ENCODE measurements at regions not wholly inside any gene's neighbourhood (a gene's known extent, or its start where the extent isn't known, plus 50 kb on each side); places are given as distances from the start of the nearest gene placed in this dataset.

- H3K9me3 ChIP-seq (ENCODE audit: control insufficient read depth, insufficient read depth, low read length), result no peaks in the 10 kb centered on the region
- no peak overlapping the region for H3K4me3 ChIP-seq (ENCODE audit: low read length)
- no peak overlapping the region for H3K27ac ChIP-seq (ENCODE audit: low read depth, low read length)
- no peak overlapping the region for H3K4me2 ChIP-seq (ENCODE audit: low read length)
- no peaks in the 10 kb centered on the region for H3F3A ChIP-seq (ENCODE audit: control insufficient read depth, insufficient read depth)
- H3K9me2 ChIP-seq (replicated peaks; ENCODE audit: control insufficient read depth, low read length), result no peaks in the 10 kb centered on the region
- no peaks in the 10 kb centered on the region for H4K20me1 ChIP-seq (ENCODE audit: control insufficient read depth, insufficient read depth, low read depth, low read length)
- no peaks in the 10 kb centered on the region for H3K27me3 ChIP-seq (ENCODE audit: control insufficient read depth, low read length)
- TF ChIP-seq EZH2phosphoT487 (IDR thresholded peaks at IDR 0.05; ENCODE audit: borderline replicate concordance, low read length), result no peak
- TF ChIP-seq CTCF (IDR thresholded peaks at IDR 0.05; ENCODE audit: low read depth, low read length, poor library complexity, severe bottlenecking), result no peak
- H3K79me2 ChIP-seq (ENCODE audit: control insufficient read depth, low read length), result no peaks in the 10 kb centered on the region
- H3K36me3 ChIP-seq (ENCODE audit: control insufficient read depth, low read length), result no peaks in the 10 kb centered on the region
- H3K4me1 ChIP-seq (ENCODE audit: control insufficient read depth, low read length), result no peaks in the 10 kb centered on the region
Measured at GRCh38 chr11:29756871-29757270, 260.0 kb downstream of the KCNA4 start.

- H3K27ac ChIP-seq (ENCODE audit: low read depth, low read length), result no peak overlapping the region
- H3K4me1 ChIP-seq (ENCODE audit: control insufficient read depth, low read length), result no peaks in the 10 kb centered on the region
- H3K9me3 ChIP-seq (ENCODE audit: control insufficient read depth, insufficient read depth, low read length), result no peaks in the 10 kb centered on the region
Measured at GRCh38 chr11:29755474-29755873, 261.4 kb downstream of the KCNA4 start.

GRCh38 chr11:29751618-29752017, 265.2 kb downstream of the KCNA4 start:
- H3K79me2 ChIP-seq (ENCODE audit: control insufficient read depth, low read length), result no peaks in the 10 kb centered on the region
- no peak overlapping the region for H3K4me3 ChIP-seq (ENCODE audit: low read length)
- H3K4me1 ChIP-seq (ENCODE audit: control insufficient read depth, low read length), result no peaks in the 10 kb centered on the region
- no peaks in the 10 kb centered on the region for H3K27me3 ChIP-seq (ENCODE audit: control insufficient read depth, low read length)
- H3K36me3 ChIP-seq (ENCODE audit: control insufficient read depth, low read length), result no peaks in the 10 kb centered on the region
- H3K9me2 ChIP-seq (replicated peaks; ENCODE audit: control insufficient read depth, low read length), result no peaks in the 10 kb centered on the region
- TF ChIP-seq CTCF (IDR thresholded peaks at IDR 0.05; ENCODE audit: low read depth, low read length, poor library complexity, severe bottlenecking) (no peak), EZH2phosphoT487 (IDR thresholded peaks at IDR 0.05; ENCODE audit: borderline replicate concordance, low read length) (no peak)
- no peaks in the 10 kb centered on the region for H3K9me3 ChIP-seq (ENCODE audit: control insufficient read depth, insufficient read depth, low read length)
- H3K4me2 ChIP-seq (ENCODE audit: low read length), result no peak overlapping the region
- H3K27ac ChIP-seq (ENCODE audit: low read depth, low read length), result no peak overlapping the region
- H3F3A ChIP-seq (ENCODE audit: control insufficient read depth, insufficient read depth), result no peaks in the 10 kb centered on the region
- no peaks in the 10 kb centered on the region for H4K20me1 ChIP-seq (ENCODE audit: control insufficient read depth, insufficient read depth, low read depth, low read length)

More at GRCh38 chr11:29755474-29755873, 261.4 kb downstream of the KCNA4 start:
- Histone ChIP-seq H3K36me3 (ENCODE audit: control insufficient read depth, low read length) (no peaks in the 10 kb centered on the region), H3K79me2 (ENCODE audit: control insufficient read depth, low read length) (no peaks in the 10 kb centered on the region), H3K4me3 (ENCODE audit: low read length) (no peak overlapping the region), H3F3A (ENCODE audit: control insufficient read depth, insufficient read depth) (no peaks in the 10 kb centered on the region), H3K4me2 (ENCODE audit: low read length) (no peak overlapping the region), H4K20me1 (ENCODE audit: control insufficient read depth, insufficient read depth, low read depth, low read length) (no peaks in the 10 kb centered on the region), H3K9me2 (replicated peaks; ENCODE audit: control insufficient read depth, low read length) (no peaks in the 10 kb centered on the region), H3K27me3 (ENCODE audit: control insufficient read depth, low read length) (no peaks in the 10 kb centered on the region)
- TF ChIP-seq EZH2phosphoT487 (IDR thresholded peaks at IDR 0.05; ENCODE audit: borderline replicate concordance, low read length), result no peak
- TF ChIP-seq CTCF (IDR thresholded peaks at IDR 0.05; ENCODE audit: low read depth, low read length, poor library complexity, severe bottlenecking), result no peak

GRCh38 chr11:29750392-29750791, 266.4 kb downstream of the KCNA4 start:
- no peak overlapping the region for H3K27ac ChIP-seq (ENCODE audit: low read depth, low read length)
- H3K9me3 ChIP-seq (ENCODE audit: control insufficient read depth, insufficient read depth, low read length), result no peaks in the 10 kb centered on the region
- no peak overlapping the region for H3K4me2 ChIP-seq (ENCODE audit: low read length)
- TF ChIP-seq EZH2phosphoT487 (IDR thresholded peaks at IDR 0.05; ENCODE audit: borderline replicate concordance, low read length) (no peak), CTCF (IDR thresholded peaks at IDR 0.05; ENCODE audit: low read depth, low read length, poor library complexity, severe bottlenecking) (no peak)
- H3K36me3 ChIP-seq (ENCODE audit: control insufficient read depth, low read length), result no peaks in the 10 kb centered on the region
- H3K9me2 ChIP-seq (replicated peaks; ENCODE audit: control insufficient read depth, low read length), result no peaks in the 10 kb centered on the region
- no peak overlapping the region for H3K4me3 ChIP-seq (ENCODE audit: low read length)
- no peaks in the 10 kb centered on the region for H4K20me1 ChIP-seq (ENCODE audit: control insufficient read depth, insufficient read depth, low read depth, low read length)
- no peaks in the 10 kb centered on the region for H3K79me2 ChIP-seq (ENCODE audit: control insufficient read depth, low read length)
- H3K27me3 ChIP-seq (ENCODE audit: control insufficient read depth, low read length), result no peaks in the 10 kb centered on the region
- no peaks in the 10 kb centered on the region for H3K4me1 ChIP-seq (ENCODE audit: control insufficient read depth, low read length)
- no peaks in the 10 kb centered on the region for H3F3A ChIP-seq (ENCODE audit: control insufficient read depth, insufficient read depth)

Measured in DOHH2 (cell line).